ENCODE measurements at regions not wholly inside any gene's neighbourhood (a gene's known extent, or its start where the extent isn't known, plus 50 kb on each side); places are given as distances from the start of the nearest gene placed in this dataset.

DNA sequence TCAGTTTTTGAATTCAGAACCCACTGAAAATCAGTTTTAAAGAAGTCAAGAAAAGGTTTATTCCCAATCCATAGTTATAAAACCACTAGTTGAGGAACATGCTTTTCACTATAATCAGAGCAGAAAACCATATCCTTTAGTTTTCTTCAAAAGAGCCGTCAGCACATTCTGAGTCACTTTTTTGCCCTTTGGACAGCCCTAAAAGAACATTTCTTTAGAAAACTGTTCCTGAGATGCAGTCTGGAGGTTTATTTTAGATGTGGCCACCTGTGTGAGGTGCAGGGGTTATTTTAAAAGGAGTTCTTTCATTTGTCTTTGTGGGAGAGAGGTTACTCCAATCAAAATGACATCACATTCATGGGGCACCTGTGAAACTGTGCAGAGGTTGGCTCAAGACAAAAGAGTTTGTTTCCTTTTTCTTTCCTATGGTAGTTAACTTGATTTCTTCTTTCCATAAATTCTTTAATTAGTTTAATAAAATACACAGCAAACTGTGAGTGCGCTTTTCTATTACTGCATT, 221.6 kb upstream of the RPS23 start:
- TF ChIP-seq CTCF (IDR thresholded peaks at IDR 0.05; ENCODE audit: extremely low read depth, low read depth, low read length), result no peak
- Histone ChIP-seq H3K4me1 (ENCODE audit: insufficient read depth, low read length) (no peaks in the 10 kb centered on the region), H2AFZ (ENCODE audit: low read length) (peak overlapping the region; percentile 19), H3K4me3 (ENCODE audit: insufficient read depth, low read length) (no peak overlapping the region), H3K27me3 (ENCODE audit: insufficient read depth, low read length) (peaks cover 3% of the 10 kb centered on the region), H3K4me2 (ENCODE audit: insufficient read depth, low read length) (no peak overlapping the region), H3K79me2 (ENCODE audit: insufficient read depth, low read length) (no peaks in the 10 kb centered on the region), H3K36me3 (ENCODE audit: insufficient read depth, low read length) (no peaks in the 10 kb centered on the region), H4K20me1 (ENCODE audit: insufficient read depth, low read length) (no peaks in the 10 kb centered on the region), H3K27ac (ENCODE audit: low read depth, low read length) (no peak overlapping the region), H3K9me3 (ENCODE audit: low read depth, low read length) (no peaks in the 10 kb centered on the region)
- DNase-seq (ENCODE audit: insufficient read length, low spot score, missing footprints), result no peak

- Histone ChIP-seq H3K27me3 (ENCODE audit: insufficient read depth, low read length) (peaks cover 3% of the 10 kb centered on the region), H2AFZ (ENCODE audit: low read length) (no peak overlapping the region), H3K4me2 (ENCODE audit: insufficient read depth, low read length) (no peak overlapping the region), H4K20me1 (ENCODE audit: insufficient read depth, low read length) (no peaks in the 10 kb centered on the region), H3K4me1 (ENCODE audit: insufficient read depth, low read length) (no peaks in the 10 kb centered on the region), H3K9me3 (ENCODE audit: low read depth, low read length) (no peaks in the 10 kb centered on the region), H3K27ac (ENCODE audit: low read depth, low read length) (no peak overlapping the region), H3K36me3 (ENCODE audit: insufficient read depth, low read length) (no peaks in the 10 kb centered on the region), H3K79me2 (ENCODE audit: insufficient read depth, low read length) (no peaks in the 10 kb centered on the region), H3K4me3 (ENCODE audit: insufficient read depth, low read length) (no peak overlapping the region)
- TF ChIP-seq CTCF (IDR thresholded peaks at IDR 0.05; ENCODE audit: extremely low read depth, low read depth, low read length), result no peak
- DNase-seq (ENCODE audit: insufficient read length, low spot score, missing footprints), result no peak
These were observed 219.1 kb upstream of the RPS23 start for GRCh38 chr5:82497242-82497641.

GRCh38 chr5:82494942-82495341, 216.8 kb upstream of the RPS23 start:
- H3K4me2 ChIP-seq (ENCODE audit: insufficient read depth, low read length), result no peak overlapping the region
- H4K20me1 ChIP-seq (ENCODE audit: insufficient read depth, low read length), result no peaks in the 10 kb centered on the region
- TF ChIP-seq CTCF (IDR thresholded peaks at IDR 0.05; ENCODE audit: extremely low read depth, low read depth, low read length), result peak; percentile 46
- H3K27ac ChIP-seq (ENCODE audit: low read depth, low read length), result no peak overlapping the region
- H2AFZ ChIP-seq (ENCODE audit: low read length), result no peak overlapping the region
- DNase-seq (ENCODE audit: insufficient read length, low spot score, missing footprints), result no peak
- H3K36me3 ChIP-seq (ENCODE audit: insufficient read depth, low read length), result no peaks in the 10 kb centered on the region
- no peaks in the 10 kb centered on the region for H3K79me2 ChIP-seq (ENCODE audit: insufficient read depth, low read length)
- no peaks in the 10 kb centered on the region for H3K9me3 ChIP-seq (ENCODE audit: low read depth, low read length)
- no peaks in the 10 kb centered on the region for H3K27me3 ChIP-seq (ENCODE audit: insufficient read depth, low read length)
- no peaks in the 10 kb centered on the region for H3K4me1 ChIP-seq (ENCODE audit: insufficient read depth, low read length)
- no peak overlapping the region for H3K4me3 ChIP-seq (ENCODE audit: insufficient read depth, low read length)

- no peak for DNase-seq (ENCODE audit: insufficient read length, low spot score, missing footprints)
- Histone ChIP-seq H3K79me2 (ENCODE audit: insufficient read depth, low read length) (no peaks in the 10 kb centered on the region), H3K36me3 (ENCODE audit: insufficient read depth, low read length) (no peaks in the 10 kb centered on the region), H3K27me3 (ENCODE audit: insufficient read depth, low read length) (no peaks in the 10 kb centered on the region), H3K4me2 (ENCODE audit: insufficient read depth, low read length) (no peak overlapping the region), H2AFZ (ENCODE audit: low read length) (no peak overlapping the region), H3K4me3 (ENCODE audit: insufficient read depth, low read length) (no peak overlapping the region), H4K20me1 (ENCODE audit: insufficient read depth, low read length) (no peaks in the 10 kb centered on the region), H3K9me3 (ENCODE audit: low read depth, low read length) (no peaks in the 10 kb centered on the region), H3K27ac (ENCODE audit: low read depth, low read length) (no peak overlapping the region), H3K4me1 (ENCODE audit: insufficient read depth, low read length) (no peaks in the 10 kb centered on the region)
- no peak for TF ChIP-seq CTCF (IDR thresholded peaks at IDR 0.05; ENCODE audit: extremely low read depth, low read depth, low read length)
These were observed 215.1 kb upstream of the RPS23 start for GRCh38 chr5:82493221-82493620.
